Prostate gland (tissue), 2 donors: ENCODE measurements at regions not wholly inside any gene's neighbourhood (a gene's known extent, or its start where the extent isn't known, plus 50 kb on each side); places are given as distances from the start of the nearest gene placed in this dataset.
A peak's percentile ranks its signal among the peaks of the same experiment; 100 is the strongest.

Source experiments
- DNase-seq: peaks from one replicate; pipeline ENCODE4 v3.0.0-alpha.2; 2019; ENCODE audit warnings: low spot score
- H3K27ac ChIP-seq, 2 donors: fragments of 200-600 bp; sonication (generic); 2 replicates each; pipeline ENCODE4 v1.5.1; 2017 to 2019
- H3K27me3 ChIP-seq: fragments of 200-600 bp; sonication (generic); replicated peaks from 2 replicates; pipeline ENCODE4 v1.5.1; 2019; ENCODE audit not compliant: insufficient read depth
- H3K36me3 ChIP-seq, 2 donors: fragments of 200-600 bp; sonication (generic); 1 replicate in 1 of 2; 2 replicates in 1 of 2; pipeline versions ENCODE4 v1.5.1 to v1.8.1; 2017 to 2019
- H3K4me1 ChIP-seq: fragments of 200-600 bp; sonication (generic); replicated peaks from 2 replicates; pipeline ENCODE4 v1.5.1; 2019
- H3K4me3 ChIP-seq, 2 donors: fragments of 200-600 bp; sonication (generic); 2 replicates each; pipeline ENCODE4 v1.5.1; 2017 to 2019
- H3K9me3 ChIP-seq: fragments of 200-600 bp; sonication (generic); 2 replicates; pipeline ENCODE4 v1.5.1; 2017
- CTCF ChIP-seq, 4 experiments: fragments of 200-600 bp in 2 of 4; fragments of 450-650 bp in 2 of 4; sonication (generic) in 2 of 4; IDR thresholded peaks; 1 replicate in 3 of 4; 2 replicates in 1 of 4; pipeline ENCODE4 v1.5.1; 2016 to 2019; ENCODE audit warnings: antibody characterized with exemption in 4 of 4, mild to moderate bottlenecking in 2 of 4, moderate library complexity in 2 of 4
- POLR2A ChIP-seq: fragments of 450-650 bp; IDR thresholded peaks from one replicate; pipeline ENCODE4 v1.6.1; 2016; ENCODE audit warnings: antibody characterized with exemption, mild to moderate bottlenecking
- POLR2AphosphoS5 ChIP-seq: sonication (generic); formaldehyde crosslinking; IDR thresholded peaks from one replicate; pipeline ENCODE4 v1.6.1; 2017; ENCODE audit warnings: antibody characterized with exemption
- WGBS: methylation state at CpG from one replicate; pipeline ENCODE4 v1.1.5; 2018; 5-methylcytosine and 5-hydroxymethylcytosine counted together
- intact Hi-C: fragments of 100-400 bp; cut with DNase I; formaldehyde crosslinking; loops from one replicate; pipeline ENCODE4 v1.14.2; 2022

- 29% methylated on average over 2 of the region's 2 CpGs for WGBS
- TF ChIP-seq POLR2AphosphoS5 (no peak), POLR2A (no peak), CTCF (IDR thresholded peaks at IDR 0.05) (no peak)
- H3K27ac ChIP-seq: no peak overlapping the region
- H3K9me3 ChIP-seq: no peaks in the 10 kb centered on the region
- no peaks in the 10 kb centered on the region for H3K27me3 ChIP-seq
- no peak for DNase-seq
- intact Hi-C loops: no loop called here
- no peak overlapping the region for H3K4me3 ChIP-seq
- H3K36me3 ChIP-seq: no peaks in the 10 kb centered on the region
- H3K4me1 ChIP-seq: no peaks in the 10 kb centered on the region
Observed at GRCh38 chr13:24032252-24032651, 128.3 kb upstream of the SPATA13 start.

DNA sequence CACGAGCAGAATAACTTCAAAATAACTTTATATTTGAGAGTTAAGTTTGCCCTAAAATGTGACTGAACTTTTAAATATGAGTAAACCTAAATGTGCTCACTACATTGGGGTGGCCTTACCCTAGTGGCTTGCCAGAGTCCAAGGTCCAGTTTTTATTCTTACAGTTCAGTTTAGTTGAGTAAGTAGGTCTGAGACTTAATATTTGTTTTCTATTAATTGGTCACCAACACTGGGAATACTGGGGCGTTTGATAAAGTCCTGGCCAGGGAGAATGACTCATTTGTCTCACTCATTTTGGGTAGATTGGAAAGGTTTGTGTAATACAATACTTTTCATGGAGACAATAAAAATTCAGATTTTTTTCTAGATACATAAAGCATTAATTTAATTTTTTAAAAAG, 127.8 kb upstream of the SPATA13 start:
- no peaks in the 10 kb centered on the region for H3K4me1 ChIP-seq
- H3K36me3 ChIP-seq: no peaks in the 10 kb centered on the region
- 54% methylated on average over 2 of the region's 2 CpGs for WGBS
- TF ChIP-seq CTCF (IDR thresholded peaks at IDR 0.05): no peak
- TF ChIP-seq POLR2A: no peak
- no peak for TF ChIP-seq POLR2AphosphoS5
- no peak overlapping the region for H3K27ac ChIP-seq
- no peaks in the 10 kb centered on the region for H3K9me3 ChIP-seq
- DNase-seq: no peak
- no peak overlapping the region for H3K4me3 ChIP-seq
- intact Hi-C loops: no loop called here
- no peaks in the 10 kb centered on the region for H3K27me3 ChIP-seq

DNA sequence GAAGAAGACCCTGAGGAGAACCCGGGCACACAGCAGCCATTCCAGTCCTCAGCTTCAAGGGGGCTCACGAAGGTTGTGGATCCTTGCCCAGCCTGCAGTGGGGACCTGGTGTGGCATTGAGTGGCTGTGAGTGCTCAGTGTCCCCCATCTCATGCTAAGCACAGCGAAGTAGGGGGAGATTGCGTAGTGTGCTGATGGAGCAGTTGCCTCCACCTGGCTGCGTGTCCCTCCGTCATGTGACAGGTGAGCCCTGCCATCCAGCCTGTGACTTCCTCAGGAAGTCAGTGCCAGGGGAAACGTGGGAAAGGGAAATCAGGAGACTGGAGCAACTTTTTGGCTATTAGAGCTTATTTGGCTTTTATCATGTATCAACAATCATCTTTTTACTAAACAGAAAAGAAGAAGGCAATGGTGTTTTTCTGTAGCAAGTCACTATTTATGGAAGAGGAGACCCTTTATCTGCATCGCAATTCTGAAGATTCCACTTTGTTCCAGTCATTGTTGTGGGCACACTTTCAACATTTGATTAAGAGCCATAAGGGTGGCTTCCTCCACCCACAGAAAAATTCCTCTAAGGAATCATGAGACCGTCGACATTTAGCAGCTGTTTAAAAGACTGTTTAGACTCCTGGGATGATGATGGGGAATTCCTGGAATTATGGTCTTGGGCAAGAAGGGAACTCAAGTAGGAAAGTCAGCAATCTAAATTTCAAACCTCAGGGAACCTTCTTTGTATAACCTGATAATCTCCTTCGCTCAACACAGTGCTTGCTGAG, 126.8 kb upstream of the SPATA13 start:
- intact Hi-C loops: no loop called here
- Histone ChIP-seq H3K4me3 (no peak overlapping the region), H3K27me3 (no peaks in the 10 kb centered on the region), H3K36me3 (no peaks in the 10 kb centered on the region), H3K4me1 (no peaks in the 10 kb centered on the region), H3K27ac (no peak overlapping the region), H3K9me3 (no peaks in the 10 kb centered on the region)
- no peak for DNase-seq
- 71% methylated on average over 11 of the region's 11 CpGs for WGBS
- TF ChIP-seq POLR2A: no peak
- peak; percentile 5 for TF ChIP-seq POLR2AphosphoS5
- no peak for TF ChIP-seq CTCF (IDR thresholded peaks at IDR 0.05)

DNA sequence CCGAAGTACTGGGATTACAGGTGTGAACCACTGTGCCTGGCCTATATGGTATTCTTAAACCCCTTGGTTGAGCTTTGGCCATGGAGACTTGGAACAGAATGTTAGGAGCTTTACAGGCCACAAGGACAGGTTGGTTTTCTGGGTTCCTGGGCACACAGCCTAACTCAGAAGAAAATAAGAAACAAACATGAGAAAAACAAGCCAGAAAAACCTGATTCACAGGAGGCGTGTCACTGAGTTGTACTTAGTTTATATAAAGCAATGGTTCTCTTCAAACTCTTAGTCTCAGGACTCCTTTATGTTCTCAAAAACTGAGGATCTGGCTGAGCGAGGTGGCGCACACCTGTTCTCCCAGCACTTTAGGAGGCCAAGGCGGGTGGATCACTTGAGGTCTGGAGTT, 125.1 kb upstream of the SPATA13 start:
- Histone ChIP-seq H3K4me3 (no peak overlapping the region), H3K27ac (peak overlapping the region; percentile 12 to 22), H3K27me3 (no peaks in the 10 kb centered on the region), H3K36me3 (no peaks in the 10 kb centered on the region), H3K9me3 (no peaks in the 10 kb centered on the region), H3K4me1 (no peaks in the 10 kb centered on the region)
- TF ChIP-seq POLR2AphosphoS5 (peak; percentile 44), POLR2A (no peak)
- peak; percentile 45 for DNase-seq
- intact Hi-C loops: no loop called here
- 61% methylated on average over 5 of the region's 5 CpGs for WGBS

DNA sequence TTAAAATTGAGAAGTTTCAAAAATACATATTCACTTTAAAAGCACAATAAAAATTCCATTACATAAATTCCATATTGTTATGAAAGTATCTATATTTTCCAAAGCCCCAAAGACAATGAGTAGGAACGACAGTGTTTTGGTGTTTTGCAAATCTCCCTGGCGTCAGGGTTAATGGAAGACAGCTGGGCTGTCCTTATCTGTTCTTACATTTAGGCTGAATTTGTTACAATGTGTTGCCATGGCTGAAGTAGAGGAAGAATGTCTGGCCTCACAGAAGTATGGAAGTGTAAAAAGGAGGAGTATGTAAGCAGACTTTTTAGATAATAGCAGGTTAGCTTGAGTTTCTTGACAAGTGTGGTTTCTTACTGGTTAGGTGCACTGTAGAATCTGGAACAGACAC, 124.4 kb upstream of the SPATA13 start:
- Histone ChIP-seq H3K4me1 (no peaks in the 10 kb centered on the region), H3K9me3 (no peaks in the 10 kb centered on the region), H3K27ac (no peak overlapping the region), H3K36me3 (no peaks in the 10 kb centered on the region), H3K27me3 (no peaks in the 10 kb centered on the region), H3K4me3 (no peak overlapping the region)
- no peak for DNase-seq
- TF ChIP-seq POLR2A (no peak), POLR2AphosphoS5 (no peak), CTCF (IDR thresholded peaks at IDR 0.05) (no peak)
- WGBS: 49% methylated on average over 2 of the region's 2 CpGs
- intact Hi-C loops: no loop called here
